ENCODE measurements at regions not wholly inside any gene's neighbourhood (a gene's known extent, or its start where the extent isn't known, plus 50 kb on each side); places are given as distances from the start of the nearest gene placed in this dataset.
"Not testable (repeated sequence)": the region's sequence is repeated elsewhere in the genome, so short reads cannot be mapped to it uniquely, and the experiment has no call there.

DNA sequence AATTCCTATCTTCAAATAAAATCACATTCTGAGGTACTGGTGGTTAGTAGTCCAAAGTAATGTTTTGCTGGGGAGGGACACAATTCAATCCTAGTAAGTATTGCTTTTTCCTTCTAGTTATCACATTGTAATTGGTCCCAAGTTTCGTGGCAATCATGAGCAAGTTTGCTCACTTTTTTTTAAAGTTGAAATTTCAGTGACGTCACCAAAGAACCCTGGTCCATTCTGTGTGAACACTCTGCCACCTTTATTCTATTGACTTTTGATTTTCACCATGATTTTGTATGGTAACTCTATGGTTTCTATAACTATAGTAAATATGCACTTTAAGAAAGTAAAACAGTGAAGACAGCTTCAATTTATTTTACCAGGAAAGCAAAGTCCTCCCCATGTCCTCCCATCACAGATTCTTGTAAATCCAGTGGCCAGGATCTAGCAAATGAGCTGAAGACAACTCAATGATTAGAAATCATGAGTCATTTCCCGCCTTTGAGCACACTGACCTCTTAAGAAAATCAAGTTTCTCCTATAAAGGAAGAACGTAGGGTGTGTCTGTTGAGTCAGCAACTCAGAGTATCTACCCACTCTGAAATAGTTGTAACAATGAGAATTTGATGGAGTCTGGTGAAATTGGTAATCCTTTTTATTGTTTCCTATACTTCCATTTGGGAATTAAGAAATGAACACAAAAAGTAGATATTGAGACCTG is 1306.6 kb upstream of the PABPC4L start:
- Mint-ChIP-seq H3K27ac (no peak overlapping the region), H3K4me1 (no peaks in the 10 kb centered on the region), H3K9me3 (no peaks in the 10 kb centered on the region), H3K36me3 (ENCODE audit: low read depth) (no peaks in the 10 kb centered on the region), H3K27me3 (ENCODE audit: low read depth) (no peaks in the 10 kb centered on the region), H3K4me3 (no peak overlapping the region)
- TF ChIP-seq, protein P1, sequence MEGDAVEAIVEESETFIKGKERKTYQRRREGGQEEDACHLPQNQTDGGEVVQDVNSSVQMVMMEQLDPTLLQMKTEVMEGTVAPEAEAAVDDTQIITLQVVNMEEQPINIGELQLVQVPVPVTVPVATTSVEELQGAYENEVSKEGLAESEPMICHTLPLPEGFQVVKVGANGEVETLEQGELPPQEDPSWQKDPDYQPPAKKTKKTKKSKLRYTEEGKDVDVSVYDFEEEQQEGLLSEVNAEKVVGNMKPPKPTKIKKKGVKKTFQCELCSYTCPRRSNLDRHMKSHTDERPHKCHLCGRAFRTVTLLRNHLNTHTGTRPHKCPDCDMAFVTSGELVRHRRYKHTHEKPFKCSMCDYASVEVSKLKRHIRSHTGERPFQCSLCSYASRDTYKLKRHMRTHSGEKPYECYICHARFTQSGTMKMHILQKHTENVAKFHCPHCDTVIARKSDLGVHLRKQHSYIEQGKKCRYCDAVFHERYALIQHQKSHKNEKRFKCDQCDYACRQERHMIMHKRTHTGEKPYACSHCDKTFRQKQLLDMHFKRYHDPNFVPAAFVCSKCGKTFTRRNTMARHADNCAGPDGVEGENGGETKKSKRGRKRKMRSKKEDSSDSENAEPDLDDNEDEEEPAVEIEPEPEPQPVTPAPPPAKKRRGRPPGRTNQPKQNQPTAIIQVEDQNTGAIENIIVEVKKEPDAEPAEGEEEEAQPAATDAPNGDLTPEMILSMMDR (IDR thresholded peaks at IDR 0.05; ENCODE audit: unreplicated experiment in 3 of 3) = no peak

DNA sequence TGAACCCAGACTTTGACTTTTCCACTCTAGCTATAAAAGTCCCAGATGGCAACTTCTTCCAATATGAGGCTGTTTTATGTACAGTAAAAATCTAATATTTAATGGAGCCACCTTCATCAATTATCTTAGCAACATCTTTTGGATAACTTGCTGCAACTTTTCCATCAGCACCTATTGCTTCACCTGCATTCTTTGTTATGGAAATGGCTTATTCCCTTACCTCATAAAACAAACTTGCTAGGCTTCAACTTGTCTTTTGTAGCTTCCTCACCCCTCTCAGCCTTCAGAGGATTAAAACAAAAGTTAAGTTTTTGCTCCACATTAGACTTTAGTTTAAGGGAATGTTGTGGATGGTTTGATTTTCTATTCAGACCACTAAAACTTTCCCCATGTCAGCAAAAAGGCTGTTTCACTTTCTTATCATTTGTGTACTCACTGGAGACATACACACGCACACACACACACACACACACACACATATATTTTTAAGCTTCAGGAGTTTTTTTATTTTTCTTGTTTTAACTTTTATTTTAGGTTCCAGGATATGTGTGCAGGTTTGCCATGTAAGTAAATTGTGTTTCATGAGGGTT is 1296.1 kb upstream of the PABPC4L start:
- Mint-ChIP-seq H3K27me3 (ENCODE audit: low read depth) (no peaks in the 10 kb centered on the region), H3K9me3 (no peaks in the 10 kb centered on the region), H3K36me3 (ENCODE audit: low read depth) (no peaks in the 10 kb centered on the region), H3K4me3 (no peak overlapping the region), H3K27ac (no peak overlapping the region), H3K4me1 (no peaks in the 10 kb centered on the region)
- TF ChIP-seq, protein P1 (IDR thresholded peaks at IDR 0.05; ENCODE audit: unreplicated experiment in 3 of 3) = no peak

DNA sequence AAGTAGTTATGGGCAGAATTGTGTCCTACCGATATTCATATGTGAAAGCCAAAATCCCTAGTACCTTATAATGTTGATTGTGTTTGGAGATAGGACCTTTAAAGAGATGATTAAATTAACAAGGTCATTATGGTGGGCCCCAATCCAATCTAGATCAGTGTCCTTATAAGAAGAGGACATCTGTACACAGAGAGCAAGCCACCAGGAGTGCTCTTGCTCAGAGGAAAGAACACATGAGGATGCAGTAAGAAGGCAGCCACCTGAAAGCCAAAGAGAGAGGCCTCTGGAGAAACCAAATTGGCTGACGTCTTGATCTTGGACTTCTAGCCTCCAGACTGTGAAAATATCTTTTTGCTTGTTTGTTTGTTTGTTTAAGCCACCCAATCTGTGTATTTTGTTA is 1290.8 kb upstream of the PABPC4L start:
- Mint-ChIP-seq H3K36me3 (ENCODE audit: low read depth) (no peaks in the 10 kb centered on the region), H3K27me3 (ENCODE audit: low read depth) (no peaks in the 10 kb centered on the region), H3K27ac (no peak overlapping the region), H3K4me3 (no peak overlapping the region), H3K4me1 (no peaks in the 10 kb centered on the region), H3K9me3 (no peaks in the 10 kb centered on the region)
- TF ChIP-seq, protein P1 (IDR thresholded peaks at IDR 0.05; ENCODE audit: unreplicated experiment in 3 of 3) = no peak

DNA sequence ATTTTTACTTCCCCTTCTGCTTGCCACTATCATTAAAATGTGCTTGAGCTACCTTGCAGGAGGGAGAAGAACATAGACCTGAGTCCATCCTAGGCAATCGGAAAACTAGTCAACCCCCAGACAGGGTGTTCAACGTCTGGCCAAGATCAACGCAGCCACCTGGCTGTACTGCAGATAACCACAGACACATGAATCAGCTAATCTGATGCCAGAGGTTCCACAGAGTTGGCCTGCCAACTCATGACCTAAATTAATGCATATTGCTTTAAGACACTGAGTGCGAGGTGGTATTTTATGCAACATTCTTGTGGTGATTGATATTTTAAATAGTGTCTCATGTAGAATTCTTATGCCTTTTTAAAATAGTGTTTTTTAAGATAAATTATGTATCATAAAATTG is 1283.8 kb upstream of the PABPC4L start:
- H3K4me3 Mint-ChIP-seq = no peak overlapping the region
- no peaks in the 10 kb centered on the region for H3K4me1 Mint-ChIP-seq
- TF ChIP-seq, protein P1 (IDR thresholded peaks at IDR 0.05; ENCODE audit: unreplicated experiment in 3 of 3) = no peak
- H3K9me3 Mint-ChIP-seq = no peaks in the 10 kb centered on the region
- H3K27me3 Mint-ChIP-seq (ENCODE audit: low read depth) = no peaks in the 10 kb centered on the region
- H3K36me3 Mint-ChIP-seq (ENCODE audit: low read depth) = no peaks in the 10 kb centered on the region
- H3K27ac Mint-ChIP-seq = no peak overlapping the region

DNA sequence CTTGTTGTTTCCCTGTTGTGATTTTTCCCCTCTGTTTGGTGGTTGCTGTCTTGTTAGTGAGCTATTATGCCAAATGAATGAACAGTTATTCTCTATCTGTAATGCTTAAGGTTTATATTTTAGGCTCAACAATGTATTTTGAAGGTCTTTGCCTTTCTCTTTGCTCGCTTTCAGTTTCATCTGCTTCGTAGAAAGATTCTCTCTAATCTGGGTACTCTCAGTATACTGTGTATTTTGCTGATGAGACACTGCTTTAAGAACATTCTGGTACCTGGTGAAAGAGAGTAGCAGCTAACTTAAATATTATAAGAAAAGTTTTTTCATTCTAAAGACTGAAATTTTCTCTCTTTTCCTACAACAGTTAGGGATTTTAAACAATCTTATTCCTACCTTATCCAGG is 1274.7 kb upstream of the PABPC4L start:
- no peaks in the 10 kb centered on the region for H3K36me3 Mint-ChIP-seq (ENCODE audit: low read depth)
- H3K9me3 Mint-ChIP-seq = peaks cover 17% of the 10 kb centered on the region
- TF ChIP-seq, protein P1 (IDR thresholded peaks at IDR 0.05; ENCODE audit: unreplicated experiment in 3 of 3) = no peak
- H3K27ac Mint-ChIP-seq = no peak overlapping the region
- no peaks in the 10 kb centered on the region for H3K4me1 Mint-ChIP-seq
- H3K4me3 Mint-ChIP-seq = no peak overlapping the region
- H3K27me3 Mint-ChIP-seq (ENCODE audit: low read depth) = no peaks in the 10 kb centered on the region

DNA sequence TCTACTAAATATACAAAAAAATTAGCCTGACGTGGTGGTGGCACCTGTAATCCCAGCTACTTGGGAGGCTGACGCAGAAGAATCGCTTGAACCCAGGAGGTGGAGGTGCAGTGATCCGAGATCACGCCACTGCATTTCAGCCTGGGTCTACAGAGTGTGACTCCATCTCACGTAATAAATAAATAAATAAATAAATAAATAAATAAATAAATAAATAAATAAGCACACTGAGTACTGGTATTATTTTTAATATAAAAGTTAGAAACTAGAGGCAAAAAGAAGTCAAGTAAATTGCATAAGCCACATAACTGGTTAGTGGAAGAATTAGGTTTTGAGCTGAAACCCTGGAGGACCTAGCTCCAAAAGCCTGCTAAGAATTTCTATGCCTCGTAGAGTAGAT is 1262.7 kb upstream of the PABPC4L start:
- Mint-ChIP-seq H3K27ac (no peak overlapping the region), H3K4me3 (no peak overlapping the region), H3K9me3 (peaks cover 2% of the 10 kb centered on the region), H3K36me3 (ENCODE audit: low read depth) (no peaks in the 10 kb centered on the region), H3K4me1 (no peaks in the 10 kb centered on the region), H3K27me3 (ENCODE audit: low read depth) (no peaks in the 10 kb centered on the region)
- TF ChIP-seq, protein P1 (IDR thresholded peaks at IDR 0.05; ENCODE audit: unreplicated experiment in 3 of 3) = no peak

DNA sequence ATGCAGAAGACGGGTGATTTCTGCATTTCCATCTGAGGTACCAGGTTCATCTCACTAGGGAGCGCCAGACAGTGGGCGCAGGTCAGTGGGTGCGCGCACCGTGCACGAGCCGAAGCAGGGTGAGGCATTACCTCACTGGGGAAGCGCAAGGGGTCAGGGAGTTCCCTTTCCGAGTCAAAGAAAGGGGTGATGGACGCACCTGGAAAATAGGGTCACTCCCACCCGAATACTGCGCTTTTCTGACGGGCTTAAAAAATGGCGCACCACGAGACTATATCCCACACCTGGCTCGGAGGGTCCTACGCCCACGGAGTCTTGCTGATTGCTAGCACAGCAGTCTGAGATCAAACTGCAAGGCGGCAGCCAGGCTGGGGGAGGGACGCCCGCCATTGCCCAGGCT is 1246.0 kb upstream of the PABPC4L start:
- H3K36me3 Mint-ChIP-seq (ENCODE audit: low read depth) = not testable (repeated sequence)

More for the DNA sequence above, 1246.0 kb upstream of the PABPC4L start:
- H3K9me3 Mint-ChIP-seq; H3K27me3 Mint-ChIP-seq (ENCODE audit: low read depth); H3K4me3 Mint-ChIP-seq; H3K27ac Mint-ChIP-seq; H3K4me1 Mint-ChIP-seq: not testable (repeated sequence)

Measured in nephron (organoid).